Endothelial cell of umbilical vein (primary cell): ENCODE measurements at regions not wholly inside any gene's neighbourhood (a gene's known extent, or its start where the extent isn't known, plus 50 kb on each side); places are given as distances from the start of the nearest gene placed in this dataset.

ENCODE experiments used
- BruUV-seq: library from RNA; stranded (reverse); fragments of 400-500 nt; replicated peaks from 2 replicates; lab custom pipeline; 2021; lab: Mats Ljungman, UMichigan
- CTCF ChIA-PET: fragments of 300-600, 350-600 bp; sonication (Branson Sonifier 250); formaldehyde crosslinking; loops from one replicate; lab custom pipeline; 2021; ENCODE audit warnings: antibody characterized with exemption, inconsistent platforms; lab: Charles Lee
- POLR2A ChIA-PET: fragments of 300-600, 350-600 bp; sonication (Branson Sonifier 250); formaldehyde crosslinking; loops from one replicate; lab custom pipeline; 2021; ENCODE audit warnings: antibody characterized with exemption, inconsistent platforms; lab: Charles Lee
- DNase-seq: peaks from one replicate; pipeline ENCODE4 v3.0.0-alpha.2; 2011; ENCODE audit warnings: low read depth, low spot score
- FAIRE-seq: peaks from 2 replicates; lab custom pipeline; 2011; peaks lifted over from hg19 to GRCh38; lab: Jason Lieb, UNC
- H2AFZ ChIP-seq: 2 replicates; pipeline ENCODE4 v1.6.0; 2012; ENCODE audit warnings: low read depth, low read length, control low read depth, inconsistent platforms
- H3K27ac ChIP-seq: 2 replicates; pipeline ENCODE4 v1.5.1; 2011; ENCODE audit warnings: low read depth, mild to moderate bottlenecking, control low read depth, low read length, moderate library complexity; ENCODE audit not compliant: insufficient read depth
- H3K27me3 ChIP-seq, 2 experiments: 2 replicates each; pipeline versions ENCODE4 v1.6.0 to v1.6.1; 2011; ENCODE audit warnings: low read length in 2 of 2, mixed read lengths in 1 of 2; ENCODE audit not compliant: control insufficient read depth in 2 of 2, insufficient read depth in 2 of 2
- H3K36me3 ChIP-seq, 2 experiments: 2 replicates in 1 of 2; 3 replicates in 1 of 2; pipeline ENCODE4 v1.5.1; 2011; ENCODE audit warnings: low read length in 2 of 2, mild to moderate bottlenecking in 1 of 2, moderate library complexity in 1 of 2; ENCODE audit not compliant: control insufficient read depth in 2 of 2, insufficient read depth in 2 of 2; ENCODE audit errors: extremely low read depth in 1 of 2
- H3K4me1 ChIP-seq: 3 replicates; pipeline ENCODE4 v1.5.1; 2011; ENCODE audit warnings: mild to moderate bottlenecking, low read length; ENCODE audit not compliant: control insufficient read depth, insufficient read depth; ENCODE audit errors: extremely low read depth
- H3K4me2 ChIP-seq: 2 replicates; pipeline ENCODE4 v1.6.1; 2011; ENCODE audit warnings: low read length, control low read depth, mixed read lengths; ENCODE audit not compliant: insufficient read depth
- H3K4me3 ChIP-seq, 3 experiments: fragments of 200-600 bp in 1 of 3; sonication (generic), shearing (Covaris generic) in 1 of 3; replicated peaks in 1 of 3; 2 replicates each; pipeline ENCODE4 v1.5.1; 2011 to 2016; ENCODE audit warnings: control low read depth in 3 of 3, low read length in 3 of 3, mild to moderate bottlenecking in 2 of 3, inconsistent platforms in 1 of 3, low read depth in 1 of 3, moderate library complexity in 1 of 3; ENCODE audit not compliant: insufficient read depth in 1 of 3
- H3K79me2 ChIP-seq: 2 replicates; pipeline ENCODE4 v1.6.0; 2012; ENCODE audit warnings: low read length, inconsistent platforms; ENCODE audit not compliant: control insufficient read depth, insufficient read depth
- H3K9ac ChIP-seq: replicated peaks from 2 replicates; pipeline ENCODE3; 2011; ENCODE audit warnings: low read length, control low read depth; ENCODE audit not compliant: insufficient read depth; ENCODE audit errors: extremely low read depth
- H3K9me1 ChIP-seq: replicated peaks from 3 replicates; pipeline ENCODE4 v1.6.0; 2011; ENCODE audit warnings: mild to moderate bottlenecking, low read length; ENCODE audit not compliant: control insufficient read depth, insufficient read depth; ENCODE audit errors: extremely low read depth
- H3K9me3 ChIP-seq: replicated peaks from 2 replicates; pipeline ENCODE4 v1.5.1; 2012; ENCODE audit warnings: low read length, inconsistent platforms; ENCODE audit not compliant: control insufficient read depth, insufficient read depth
- H4K20me1 ChIP-seq: replicated peaks from 2 replicates; pipeline ENCODE3; 2011; ENCODE audit warnings: mild to moderate bottlenecking, low read length; ENCODE audit not compliant: control insufficient read depth, insufficient read depth; ENCODE audit errors: extremely low read depth
- FOS ChIP-seq: IDR thresholded peaks from 2 replicates; pipeline ENCODE4 v1.6.1; 2011; ENCODE audit warnings: mild to moderate bottlenecking, low read length, moderate library complexity, borderline replicate concordance; ENCODE audit not compliant: insufficient read depth
- GATA2 ChIP-seq: IDR thresholded peaks from 2 replicates; pipeline ENCODE4 v1.7.0; 2011; ENCODE audit warnings: low read depth, mild to moderate bottlenecking, moderate library complexity, mixed read lengths, low read length; ENCODE audit not compliant: insufficient read length, insufficient read depth
- JUN ChIP-seq: IDR thresholded peaks from 2 replicates; pipeline ENCODE4 v1.6.1; 2011; ENCODE audit warnings: borderline replicate concordance, low read depth; ENCODE audit not compliant: insufficient read length, insufficient read depth
- MYC ChIP-seq: IDR thresholded peaks from one replicate; pipeline ENCODE4 v1.6.1; 2011; ENCODE audit warnings: mild to moderate bottlenecking, low read depth, low read length
- POLR2A ChIP-seq: IDR thresholded peaks from 2 replicates; pipeline ENCODE4 v1.6.1; 2012; ENCODE audit warnings: low read depth, mild to moderate bottlenecking, control low read depth, low read length
- dilution Hi-C: fragments of 300-500 bp; cut with MboI; formaldehyde crosslinking; loops from one replicate; pipeline ENCODE4 v1.15.0; 2019; ENCODE audit warnings: low sequenced_read_pairs; ENCODE audit not compliant: extremely low pct_ligation_motif_present
- intact Hi-C: fragments of 100-400 bp; cut with micrococcal nuclease; formaldehyde crosslinking; loops from one replicate; pipeline ENCODE4 v1.10.0; 2022
- TF ChIP-seq, protein P1 (sequence below): IDR thresholded peaks from 2 replicates; pipeline ENCODE4 v1.6.1; 2011; ENCODE audit not compliant: insufficient read depth, insufficient read length
- TF ChIP-seq, protein P2 (sequence below), 2 donors: IDR thresholded peaks; 1 replicate in 1 of 2; 2 replicates in 1 of 2; pipeline ENCODE4 v1.5.1; 2011; ENCODE audit warnings: low read length in 2 of 2, mild to moderate bottlenecking in 2 of 2, moderate library complexity in 2 of 2, control low read depth in 1 of 2, inconsistent platforms in 1 of 2, low read depth in 1 of 2; ENCODE audit not compliant: insufficient read depth in 1 of 2; ENCODE audit errors: extremely low read depth in 1 of 2

DNA sequence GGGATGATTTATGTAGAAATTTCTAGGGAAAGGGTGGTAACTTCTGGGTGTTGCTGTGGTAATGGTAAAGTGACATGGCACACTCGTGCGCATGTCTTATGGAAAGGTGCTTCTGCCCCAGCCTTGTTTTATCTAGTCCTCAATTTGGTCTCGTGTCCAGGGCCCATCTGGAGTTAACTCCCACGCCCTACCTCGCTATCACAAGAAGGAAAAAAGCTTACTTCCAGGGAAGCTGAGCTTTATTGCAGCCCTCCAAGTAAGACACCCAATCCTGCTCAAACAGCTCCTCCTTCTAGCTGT lies 611.8 kb downstream of the TNS3 start:
- ChIA-PET POLR2A (no interaction called here), CTCF (interaction anchor here (1.1 kb wide), 1 partner anchor 70 kb away, joined by 3 read pairs; no protein-coding TSS in a partner anchor)
- Histone ChIP-seq H2AFZ (no peak overlapping the region), H3K36me3 (no peaks in the 10 kb centered on the region), H3K9ac (no peak overlapping the region), H3K9me3 (no peaks in the 10 kb centered on the region), H3K4me1 (peaks cover 4% of the 10 kb centered on the region), H3K9me1 (no peaks in the 10 kb centered on the region), H4K20me1 (no peaks in the 10 kb centered on the region), H3K4me2 (no peak overlapping the region), H3K27me3 (no peaks in the 10 kb centered on the region), H3K79me2 (no peaks in the 10 kb centered on the region), H3K4me3 (no peak overlapping the region), H3K27ac (no peak overlapping the region)
- BruUV-seq = no TSS peak
- DNase-seq (no peak), FAIRE-seq (no peak)
- no peak for TF ChIP-seq JUN
- TF ChIP-seq, protein P1, sequence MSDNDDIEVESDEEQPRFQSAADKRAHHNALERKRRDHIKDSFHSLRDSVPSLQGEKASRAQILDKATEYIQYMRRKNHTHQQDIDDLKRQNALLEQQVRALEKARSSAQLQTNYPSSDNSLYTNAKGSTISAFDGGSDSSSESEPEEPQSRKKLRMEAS = no peak
- TF ChIP-seq POLR2A = no peak
- TF ChIP-seq, protein P2, sequence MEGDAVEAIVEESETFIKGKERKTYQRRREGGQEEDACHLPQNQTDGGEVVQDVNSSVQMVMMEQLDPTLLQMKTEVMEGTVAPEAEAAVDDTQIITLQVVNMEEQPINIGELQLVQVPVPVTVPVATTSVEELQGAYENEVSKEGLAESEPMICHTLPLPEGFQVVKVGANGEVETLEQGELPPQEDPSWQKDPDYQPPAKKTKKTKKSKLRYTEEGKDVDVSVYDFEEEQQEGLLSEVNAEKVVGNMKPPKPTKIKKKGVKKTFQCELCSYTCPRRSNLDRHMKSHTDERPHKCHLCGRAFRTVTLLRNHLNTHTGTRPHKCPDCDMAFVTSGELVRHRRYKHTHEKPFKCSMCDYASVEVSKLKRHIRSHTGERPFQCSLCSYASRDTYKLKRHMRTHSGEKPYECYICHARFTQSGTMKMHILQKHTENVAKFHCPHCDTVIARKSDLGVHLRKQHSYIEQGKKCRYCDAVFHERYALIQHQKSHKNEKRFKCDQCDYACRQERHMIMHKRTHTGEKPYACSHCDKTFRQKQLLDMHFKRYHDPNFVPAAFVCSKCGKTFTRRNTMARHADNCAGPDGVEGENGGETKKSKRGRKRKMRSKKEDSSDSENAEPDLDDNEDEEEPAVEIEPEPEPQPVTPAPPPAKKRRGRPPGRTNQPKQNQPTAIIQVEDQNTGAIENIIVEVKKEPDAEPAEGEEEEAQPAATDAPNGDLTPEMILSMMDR (IDR thresholded peaks at IDR 0.05; ENCODE audit: extremely low read depth in 1 of 2, insufficient read depth in 1 of 2, low read depth in 1 of 2, low read length in 2 of 2) = no peak
- TF ChIP-seq MYC = no peak
- TF ChIP-seq GATA2 = no peak
- no peak for TF ChIP-seq FOS
- dilution Hi-C loops = no loop called here
- intact Hi-C loops = loop anchor here (5.0 kb wide), 1 partner anchor 117 kb away; no protein-coding TSS in a partner anchor
